GM19328 (cell line): ENCODE measurements at regions not wholly inside any gene's neighbourhood (a gene's known extent, or its start where the extent isn't known, plus 50 kb on each side); places are given as distances from the start of the nearest gene placed in this dataset.

Source experiments
- ATAC-seq: cut with Tn5 transposase; IDR thresholded peaks from one replicate; pipeline ENCODE4 v1.9.1; 2021; ENCODE audit warnings: mild to moderate bottlenecking, moderate library complexity; ENCODE audit not compliant: unreplicated experiment

GRCh38 chr18:10265560-10266333 is 188.7 kb upstream of the APCDD1 start:
- no peak for ATAC-seq

GRCh38 chr18:10266334-10266590 is 188.2 kb upstream of the APCDD1 start:
- no peak for ATAC-seq

GRCh38 chr18:10269261-10269660 is 185.2 kb upstream of the APCDD1 start:
- no peak for ATAC-seq

DNA sequence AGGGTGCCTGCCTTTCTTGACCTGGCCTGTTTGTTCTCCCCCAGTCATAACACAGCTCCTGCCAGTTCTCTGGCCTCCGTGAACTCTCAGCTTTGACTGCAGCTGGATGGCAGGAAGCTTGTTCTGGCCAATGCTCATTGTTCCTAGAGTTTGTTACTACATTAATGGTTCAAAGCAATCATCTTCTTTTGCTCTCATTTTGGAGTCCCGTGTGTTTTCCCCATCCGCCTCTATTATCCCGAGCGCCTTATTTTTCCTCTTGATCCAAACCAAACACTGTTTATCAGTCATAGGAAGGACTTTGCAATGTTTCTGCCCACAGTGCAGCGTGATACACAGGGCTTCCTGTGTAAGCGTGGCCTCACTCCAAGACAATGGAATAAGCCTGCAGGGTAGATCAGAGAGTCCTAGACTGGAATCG is 184.3 kb upstream of the APCDD1 start:
- no peak for ATAC-seq

DNA sequence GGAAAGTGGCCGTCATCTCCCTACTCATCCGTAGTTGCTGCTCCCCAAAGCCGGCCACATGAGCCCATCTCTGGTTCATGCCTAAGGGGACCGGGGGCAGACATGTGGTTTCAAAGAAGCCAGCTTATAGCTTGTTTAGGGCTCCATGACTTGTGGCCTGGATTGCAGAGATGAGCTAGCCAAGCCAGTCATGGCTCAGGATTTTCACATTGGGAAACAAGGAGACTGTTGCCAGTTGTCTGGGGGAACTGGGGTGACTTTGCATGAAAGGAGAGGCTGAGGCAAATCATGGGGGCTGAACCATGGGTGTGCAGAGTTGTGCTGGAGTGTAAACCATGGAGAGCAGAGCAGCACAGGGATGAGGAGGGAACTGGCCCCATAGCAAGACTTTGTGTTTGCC is 183.0 kb upstream of the APCDD1 start:
- no peak for ATAC-seq

DNA sequence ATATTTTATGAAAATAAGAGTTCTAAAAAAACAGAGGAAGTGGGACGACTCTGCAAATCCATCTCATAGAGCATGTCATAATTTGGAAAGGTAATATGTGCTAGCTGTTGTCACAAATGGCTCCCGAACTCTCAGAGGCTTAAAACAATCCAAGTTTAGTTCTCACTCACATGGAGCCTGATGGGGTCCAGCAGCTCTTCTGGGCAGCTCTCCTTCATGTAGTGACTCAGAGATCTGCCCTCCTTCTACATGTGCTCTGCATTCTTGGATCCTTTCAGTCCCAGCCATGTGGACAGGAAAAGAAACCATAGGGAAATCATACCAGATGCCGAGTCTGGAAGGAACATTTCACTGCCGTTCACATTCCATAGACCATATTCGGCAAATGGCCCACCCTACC is 180.1 kb upstream of the APCDD1 start:
- ATAC-seq = no peak

- no peak for ATAC-seq
These were observed 178.9 kb upstream of the APCDD1 start for GRCh38 chr18:10275486-10275885.

- no peak for ATAC-seq
These were observed 176.2 kb upstream of the APCDD1 start for GRCh38 chr18:10278265-10278664.

- no peak for ATAC-seq
These were observed 175.0 kb upstream of the APCDD1 start for GRCh38 chr18:10279471-10279870.

DNA sequence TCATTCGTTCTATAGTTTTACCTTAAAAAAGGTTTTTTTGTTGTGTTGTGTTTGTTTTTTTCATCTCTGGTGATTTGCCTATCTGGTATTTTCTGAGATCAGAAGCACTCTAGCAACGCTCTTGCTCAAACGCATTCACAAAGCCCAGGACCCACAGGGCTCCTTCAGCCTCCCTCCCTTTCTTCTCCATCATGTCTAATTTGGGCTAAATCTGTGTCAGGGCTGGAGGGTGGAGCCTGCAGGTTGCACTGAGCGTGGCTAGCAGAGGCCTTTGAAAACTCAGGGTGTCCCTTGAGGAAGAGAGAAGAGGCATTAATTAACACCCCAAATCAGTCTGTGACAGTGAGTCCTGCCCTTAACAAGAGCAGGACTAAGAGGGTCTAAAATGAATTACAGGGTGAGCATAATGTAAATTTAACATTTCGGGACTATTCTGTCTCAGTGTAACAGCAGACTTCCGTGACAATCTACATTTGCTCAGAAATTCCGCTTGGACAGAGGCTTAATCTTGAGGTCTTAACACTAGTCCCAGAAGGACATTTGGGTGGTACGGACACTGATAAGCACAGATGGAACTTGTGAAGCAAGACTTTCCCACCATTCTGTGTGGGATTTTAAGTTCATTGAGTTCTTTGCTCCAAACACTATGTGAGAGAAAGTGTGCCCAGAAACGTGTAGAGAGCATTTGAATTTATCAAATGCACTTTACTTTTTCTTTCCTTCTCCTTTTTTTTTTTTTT is 174.4 kb upstream of the APCDD1 start:
- no peak for ATAC-seq

GRCh38 chr18:10284540-10285282 is 169.7 kb upstream of the APCDD1 start:
- no peak for ATAC-seq

GRCh38 chr18:10285283-10285640 is 169.2 kb upstream of the APCDD1 start:
- ATAC-seq = no peak

DNA sequence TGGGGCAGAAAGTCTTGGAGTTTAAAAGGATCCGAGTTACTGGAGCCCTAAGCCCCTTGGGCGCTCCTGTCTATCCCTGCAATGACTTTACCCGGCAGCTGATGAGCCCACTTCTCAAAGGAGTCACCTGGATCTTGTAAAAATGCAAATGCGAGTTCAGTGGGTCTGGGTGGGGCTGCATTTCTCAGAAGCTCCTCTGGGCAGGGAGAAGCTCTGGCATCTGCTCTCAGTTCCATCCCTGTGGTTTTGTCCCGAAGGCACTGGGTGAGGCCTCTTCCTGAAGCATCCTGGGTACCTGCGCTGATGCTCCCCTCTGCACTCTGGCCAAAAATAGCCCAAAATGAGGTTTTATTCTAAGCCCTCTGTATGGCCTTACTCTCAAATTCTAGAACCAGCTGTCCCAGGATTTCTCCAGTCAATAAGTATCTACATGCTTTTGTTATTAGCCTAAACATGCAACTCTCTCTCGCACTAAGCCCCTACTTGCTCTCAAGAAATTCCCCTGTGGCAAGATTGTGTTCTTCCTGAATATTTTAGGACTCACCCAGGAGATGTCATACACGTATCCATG is 167.8 kb upstream of the APCDD1 start:
- no peak for ATAC-seq

GRCh38 chr18:10289251-10289650 is 165.2 kb upstream of the APCDD1 start:
- no peak for ATAC-seq

GRCh38 chr18:10289951-10290637 is 164.3 kb upstream of the APCDD1 start:
- no peak for ATAC-seq

DNA sequence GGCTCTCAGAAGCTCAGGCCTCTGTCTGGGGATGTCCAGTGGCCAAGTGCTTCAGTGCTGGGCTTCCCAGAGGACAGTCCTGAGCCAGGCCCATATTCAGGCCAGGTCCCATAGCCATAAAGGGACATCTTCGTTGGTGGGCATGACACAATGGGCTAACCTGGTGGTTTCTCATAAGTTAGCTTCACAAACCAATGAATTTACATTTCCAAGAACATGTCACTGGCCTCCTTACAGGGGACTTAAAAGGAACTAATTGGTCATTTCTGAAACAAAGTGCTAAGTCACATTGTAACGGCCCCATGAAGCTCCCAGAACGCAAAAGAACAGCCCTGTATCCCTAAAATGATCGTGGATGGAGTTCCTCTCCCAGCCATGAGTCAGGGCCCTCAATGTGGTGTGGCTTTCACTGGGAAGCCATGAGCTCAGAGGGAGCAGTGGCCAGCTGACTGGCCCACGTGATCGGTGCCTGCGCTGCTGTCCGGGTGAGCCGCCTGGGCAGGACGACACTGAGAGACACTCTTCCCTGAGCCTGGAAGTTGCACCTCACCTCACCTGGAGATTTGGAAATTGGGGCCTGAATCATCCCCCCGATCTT is 163.7 kb upstream of the APCDD1 start:
- ATAC-seq = no peak

DNA sequence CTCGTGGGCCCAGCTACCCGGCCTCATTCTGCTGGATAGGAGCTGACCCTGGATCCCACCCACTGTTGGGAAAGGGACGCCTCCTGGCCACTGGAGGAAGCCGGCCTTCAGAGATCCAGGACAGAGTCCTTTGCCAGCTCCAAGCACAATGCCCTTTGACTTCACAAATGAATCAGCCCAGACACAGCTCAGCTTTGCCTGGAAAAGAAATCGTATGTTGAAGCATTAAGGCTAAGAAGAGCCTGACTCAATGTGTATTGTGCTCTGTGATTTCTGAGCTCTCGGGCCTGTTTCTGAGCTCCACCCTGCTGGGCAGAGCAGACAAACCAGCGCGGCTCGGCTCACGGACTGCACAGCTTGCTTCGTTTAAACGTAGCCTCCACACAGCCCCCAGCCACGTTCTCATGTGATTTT is 162.9 kb upstream of the APCDD1 start:
- no peak for ATAC-seq

DNA sequence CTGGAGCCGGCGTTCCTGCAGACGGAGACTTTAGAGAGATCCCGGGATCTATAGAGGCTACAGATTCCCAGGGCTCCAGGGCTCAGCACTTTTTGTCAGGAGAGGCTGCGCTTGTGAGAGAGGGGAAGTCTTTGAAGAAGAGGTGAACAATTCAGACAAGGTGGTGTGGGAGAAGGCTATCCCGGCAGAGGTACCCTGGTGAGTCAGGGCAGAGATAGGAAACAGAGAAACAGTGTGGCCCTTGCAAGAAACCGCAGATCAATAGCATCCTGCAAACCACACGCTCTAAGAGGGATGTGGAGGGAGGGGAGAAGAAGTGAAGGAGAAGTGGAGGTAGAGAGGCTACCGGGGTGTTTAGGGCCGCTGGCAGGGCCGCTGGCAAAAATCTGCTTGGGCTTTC is 160.5 kb upstream of the APCDD1 start:
- no peak for ATAC-seq

DNA sequence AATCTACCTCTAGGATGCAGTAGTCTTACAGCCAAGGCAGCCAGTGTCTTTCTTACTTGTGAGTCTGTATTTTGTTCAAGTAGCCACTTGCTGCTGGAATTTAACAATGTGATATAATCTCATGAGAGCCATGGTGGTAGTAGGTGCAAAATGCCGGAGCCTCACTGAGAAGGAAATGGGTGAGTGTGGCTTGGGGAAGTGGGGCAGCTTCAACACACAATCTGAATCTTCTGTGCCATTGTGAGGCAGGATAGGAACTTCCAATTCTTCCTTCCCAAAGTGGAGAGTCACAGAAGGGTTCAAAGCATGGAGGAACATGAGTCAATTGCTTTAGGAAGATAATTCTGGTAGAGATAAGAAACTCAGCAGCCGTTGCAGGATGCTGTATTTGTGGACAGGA is 158.7 kb upstream of the APCDD1 start:
- ATAC-seq = no peak

GRCh38 chr18:10296491-10296890 is 157.9 kb upstream of the APCDD1 start:
- ATAC-seq = no peak

DNA sequence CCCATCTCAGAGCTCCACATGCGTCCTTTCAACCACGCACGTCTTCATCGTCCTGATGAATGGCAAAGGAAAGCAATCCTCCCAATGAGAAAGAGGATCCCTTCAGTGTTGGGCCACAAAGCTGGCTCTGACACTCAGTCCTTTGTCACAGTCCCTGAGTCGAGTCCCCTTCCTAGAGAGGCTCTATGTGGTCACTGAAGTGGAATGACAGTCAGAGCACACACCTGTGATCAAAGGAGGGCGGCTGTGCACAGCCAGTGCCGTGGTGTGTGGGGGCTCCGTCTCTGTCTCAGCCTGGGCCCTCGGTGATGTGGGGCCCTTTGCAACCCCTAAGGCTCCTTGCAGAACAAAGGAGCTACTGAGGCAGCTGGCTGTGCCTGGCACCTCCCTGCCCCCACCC is 157.3 kb upstream of the APCDD1 start:
- no peak for ATAC-seq
